DMS153 treated with DMSO at 0.1 percent for 48 hours (cell line): ENCODE measurements at regions not wholly inside any gene's neighbourhood (a gene's known extent, or its start where the extent isn't known, plus 50 kb on each side); places are given as distances from the start of the nearest gene placed in this dataset.

ENCODE experiments used
- DNase-seq: peaks from one replicate; lab custom pipeline; 2025; ENCODE audit not compliant: unreplicated experiment; lab: John Stamatoyannopoulos, UW

DNA sequence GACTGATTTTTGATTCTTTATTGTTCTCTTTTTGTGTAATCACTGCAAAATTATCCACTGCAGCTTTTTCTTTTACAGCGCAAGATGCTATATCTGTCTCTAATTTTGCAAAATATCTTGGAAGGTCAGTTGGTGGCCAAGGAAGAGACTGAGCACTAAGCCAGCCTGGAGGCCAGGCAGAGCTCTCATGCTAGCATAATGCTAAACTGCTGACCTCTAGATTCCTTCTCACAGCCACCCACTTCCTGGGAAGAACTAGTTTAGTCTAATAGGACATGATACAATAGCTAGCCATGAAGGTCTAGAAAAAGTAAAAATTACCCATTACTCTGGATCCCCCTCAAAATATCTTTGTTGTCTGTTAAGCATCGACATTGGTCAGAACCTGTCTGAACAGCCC lies 227.2 kb upstream of the ARHGAP20 start:
- DNase-seq, result no peak

- DNase-seq, result no peak
These were observed 222.9 kb upstream of the ARHGAP20 start for GRCh38 chr11:110935018-110935640.

DNA sequence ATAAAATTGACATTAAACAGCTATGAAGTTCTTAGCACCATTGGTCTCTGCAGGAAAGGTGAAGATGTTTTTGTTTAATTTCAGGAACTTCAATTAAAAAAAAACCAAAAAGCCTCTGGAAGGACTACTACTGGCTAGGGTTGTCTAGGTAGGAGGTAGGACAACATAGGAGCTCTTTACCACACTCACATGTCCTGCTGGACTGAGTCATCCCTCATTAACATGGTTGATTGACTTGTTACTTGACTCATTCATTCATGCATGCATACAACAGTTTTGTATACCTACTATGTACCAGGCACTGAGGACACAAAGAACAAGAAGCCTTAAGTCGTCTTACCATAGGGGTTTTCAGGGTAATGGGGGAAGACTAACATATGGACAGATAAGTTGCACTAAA lies 216.9 kb upstream of the ARHGAP20 start:
- no peak for DNase-seq

GRCh38 chr11:110928391-110928790 lies 216.2 kb upstream of the ARHGAP20 start:
- DNase-seq, result no peak

GRCh38 chr11:110921742-110922521 lies 209.7 kb upstream of the ARHGAP20 start:
- DNase-seq, result no peak

DNA sequence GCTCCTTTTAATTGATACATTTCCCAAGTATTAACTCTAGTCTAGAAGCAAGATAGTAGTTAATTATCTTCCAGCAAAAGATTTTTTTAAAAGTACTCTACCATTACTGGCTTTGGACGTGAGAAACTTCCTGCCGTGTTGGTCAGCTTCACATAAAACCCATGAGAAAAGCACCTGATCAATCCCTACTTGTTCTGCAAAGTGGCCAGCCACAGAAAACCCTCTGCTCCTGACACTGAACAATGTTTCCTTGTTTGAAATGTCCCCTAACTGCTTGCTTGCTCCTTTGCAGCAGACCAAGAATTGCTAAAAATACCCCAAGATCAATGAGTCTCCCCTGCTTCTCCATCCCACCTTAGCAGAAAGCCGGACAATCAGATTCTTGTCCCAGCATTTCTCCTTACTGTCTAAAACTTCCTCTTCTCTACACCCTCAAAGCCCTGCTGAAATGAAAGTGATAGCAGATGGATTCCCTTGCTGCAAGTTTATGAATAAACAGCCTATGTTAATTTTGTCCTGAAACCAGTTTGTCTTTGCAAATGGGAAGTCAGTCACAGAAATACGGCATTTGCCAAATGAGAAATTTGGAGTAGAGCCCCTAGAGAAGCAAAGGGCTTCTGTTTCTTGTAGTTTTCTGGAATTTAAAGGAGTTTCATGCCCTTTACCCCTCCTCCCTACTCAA lies 207.1 kb upstream of the ARHGAP20 start:
- DNase-seq, result no peak

DNA sequence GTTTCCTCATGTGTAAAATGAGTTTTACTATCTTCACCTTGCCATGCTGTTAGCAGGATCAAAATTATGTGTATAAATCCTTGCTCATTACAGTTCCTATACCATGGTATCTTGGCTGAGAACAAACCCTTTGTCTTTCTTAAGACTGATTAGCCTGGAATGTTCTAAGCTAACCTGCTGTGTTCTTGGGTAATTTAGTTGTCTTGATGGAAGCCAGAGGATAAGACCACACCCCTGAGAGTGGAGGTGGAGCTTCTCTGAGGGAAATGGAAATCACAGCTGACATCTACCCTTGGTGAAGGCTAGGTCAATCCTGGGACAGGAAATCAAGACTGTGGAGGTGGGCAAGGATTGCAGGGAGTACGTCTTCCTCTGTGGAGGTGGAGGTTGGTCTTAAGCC lies 206.1 kb upstream of the ARHGAP20 start:
- no peak for DNase-seq

DNA sequence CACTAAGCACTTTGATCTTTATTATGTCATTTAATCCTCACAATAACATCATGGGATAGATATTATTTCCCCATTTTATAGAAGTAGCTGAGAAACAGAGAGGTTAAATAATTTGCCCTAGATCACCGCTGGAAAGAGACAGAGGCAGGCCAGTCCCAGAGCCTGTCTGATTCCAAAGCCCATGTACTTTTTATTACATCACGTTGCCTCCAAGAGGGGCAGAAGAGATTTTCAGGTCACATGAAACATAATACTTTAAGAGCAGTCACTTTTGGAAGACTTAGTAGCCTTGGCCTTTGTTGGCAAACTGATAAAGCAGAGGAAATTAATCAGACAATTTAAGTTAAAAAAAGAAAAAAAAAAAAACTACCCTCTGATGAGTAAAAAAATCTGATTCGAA lies 200.2 kb upstream of the ARHGAP20 start:
- DNase-seq, result no peak

GRCh38 chr11:110910384-110910783 lies 198.1 kb upstream of the ARHGAP20 start:
- no peak for DNase-seq

DNA sequence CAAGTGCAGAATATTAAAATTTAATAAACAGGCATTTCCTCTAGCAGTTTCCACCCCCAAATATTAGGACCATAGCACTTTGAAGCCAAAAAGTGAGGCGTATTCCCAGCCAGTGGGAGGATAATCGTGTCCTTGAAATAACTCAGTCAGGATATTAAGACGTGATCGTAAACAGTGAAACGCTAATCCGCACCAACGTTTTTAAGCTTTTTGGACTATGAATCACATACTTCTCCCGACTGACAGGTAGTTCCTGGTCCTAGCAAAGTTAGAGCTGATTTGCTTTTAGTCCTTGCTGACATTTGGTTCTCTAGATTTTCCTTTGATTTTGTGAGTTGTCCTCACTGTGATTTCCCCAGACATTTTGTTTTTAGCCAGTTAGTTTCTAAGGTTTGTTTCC lies 197.1 kb upstream of the ARHGAP20 start:
- no peak for DNase-seq

- no peak for DNase-seq
These were observed 196.3 kb upstream of the ARHGAP20 start for GRCh38 chr11:110908401-110909105.

- no peak for DNase-seq
These were observed 195.4 kb upstream of the ARHGAP20 start for GRCh38 chr11:110907629-110908028.

- DNase-seq, result no peak
These were observed 191.6 kb upstream of the ARHGAP20 start for GRCh38 chr11:110903830-110904229.

GRCh38 chr11:110903378-110903777 lies 191.1 kb upstream of the ARHGAP20 start:
- no peak for DNase-seq

DNA sequence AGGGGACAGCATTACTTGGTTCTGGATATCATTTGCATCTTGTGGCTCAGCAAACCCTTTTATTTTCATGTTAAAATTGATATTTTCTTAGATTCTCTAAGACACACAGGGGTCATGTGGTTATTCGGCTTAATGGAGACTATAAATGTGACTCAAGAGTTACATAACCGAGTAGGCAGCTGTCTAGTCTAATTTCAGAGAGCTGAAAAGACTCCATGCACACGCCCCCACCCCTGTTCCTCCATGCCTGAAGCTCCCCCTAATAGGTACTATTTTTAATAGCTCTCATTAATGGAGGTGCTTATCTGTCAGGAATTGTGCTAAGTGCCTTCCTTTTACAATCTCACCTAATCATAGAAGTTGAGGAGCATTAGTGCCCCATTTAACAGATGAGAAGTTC lies 189.2 kb upstream of the ARHGAP20 start:
- DNase-seq, result no peak

DNA sequence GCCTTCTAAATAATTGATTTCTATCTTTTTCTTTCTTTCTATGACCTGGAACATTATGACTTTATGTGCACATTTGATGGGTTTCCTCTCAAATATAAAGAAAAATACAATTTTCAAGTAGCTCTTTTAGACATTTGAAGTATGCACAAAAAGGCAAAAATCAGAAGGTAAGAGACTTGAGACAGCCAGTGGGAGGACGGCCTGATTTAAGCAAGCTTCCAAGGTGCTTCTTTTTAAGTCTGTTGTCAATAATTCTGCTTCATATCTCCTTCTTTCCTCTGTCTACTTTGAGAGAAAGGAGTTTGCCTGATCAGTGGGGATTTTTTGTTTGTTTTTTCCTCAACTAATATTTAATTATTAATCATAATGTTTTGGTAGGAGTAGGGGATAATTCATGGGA lies 188.2 kb upstream of the ARHGAP20 start:
- no peak for DNase-seq

DNA sequence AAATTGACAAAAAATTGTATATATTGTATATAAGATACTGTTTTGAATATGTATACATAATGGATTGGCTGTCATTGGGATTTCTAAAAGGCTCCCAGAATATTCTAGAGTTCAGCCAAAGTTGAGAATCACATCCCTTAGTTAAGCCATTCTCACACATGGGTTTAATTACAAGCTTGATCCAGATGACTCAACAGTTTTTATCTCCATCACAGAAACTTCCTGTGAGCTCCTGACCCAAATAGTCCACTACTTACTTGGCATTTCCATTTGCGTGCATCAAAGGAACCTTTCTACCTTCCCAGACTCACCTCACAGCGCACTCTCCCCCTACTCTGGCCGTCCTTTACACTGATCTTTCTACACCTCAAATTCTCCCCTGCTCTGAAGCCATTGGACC lies 184.8 kb upstream of the ARHGAP20 start:
- no peak for DNase-seq

DNA sequence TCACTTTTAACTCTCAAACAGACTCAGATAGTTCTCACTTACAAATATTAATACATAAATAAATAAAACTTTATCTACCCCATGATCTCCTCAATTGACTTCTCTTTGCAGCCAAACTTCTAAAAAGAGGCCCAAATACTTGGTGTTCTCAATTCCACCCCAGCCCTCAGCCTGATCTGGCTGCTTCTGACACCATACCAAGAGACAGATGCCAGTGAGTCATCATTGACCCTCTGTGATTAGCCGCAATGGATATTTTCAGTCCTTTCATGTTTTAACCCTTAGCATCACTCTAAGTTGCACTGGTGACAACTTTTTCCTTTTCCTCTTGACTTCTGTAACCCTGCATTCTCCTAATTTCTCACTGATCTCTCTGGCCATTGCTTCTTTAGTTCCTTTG lies 184.1 kb upstream of the ARHGAP20 start:
- DNase-seq, result no peak

DNA sequence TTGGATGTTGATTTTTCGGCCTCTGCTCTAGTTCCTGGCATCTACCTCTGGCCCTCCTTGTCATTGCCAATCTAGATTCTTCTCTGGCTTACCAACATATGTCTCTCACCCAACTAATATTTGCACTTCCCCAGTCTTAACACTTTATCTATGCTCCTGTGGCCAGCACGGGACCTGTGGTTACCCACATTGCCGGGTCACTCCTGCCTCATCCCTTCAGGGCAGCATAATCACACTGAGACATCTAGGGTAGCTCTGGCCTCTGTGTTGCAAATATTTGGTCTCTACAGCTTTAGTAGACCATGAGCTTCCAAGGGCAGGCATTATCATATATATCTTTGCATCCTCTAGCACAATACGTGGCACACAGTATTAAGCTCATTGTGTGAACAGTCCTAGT lies 182.0 kb upstream of the ARHGAP20 start:
- no peak for DNase-seq

DNA sequence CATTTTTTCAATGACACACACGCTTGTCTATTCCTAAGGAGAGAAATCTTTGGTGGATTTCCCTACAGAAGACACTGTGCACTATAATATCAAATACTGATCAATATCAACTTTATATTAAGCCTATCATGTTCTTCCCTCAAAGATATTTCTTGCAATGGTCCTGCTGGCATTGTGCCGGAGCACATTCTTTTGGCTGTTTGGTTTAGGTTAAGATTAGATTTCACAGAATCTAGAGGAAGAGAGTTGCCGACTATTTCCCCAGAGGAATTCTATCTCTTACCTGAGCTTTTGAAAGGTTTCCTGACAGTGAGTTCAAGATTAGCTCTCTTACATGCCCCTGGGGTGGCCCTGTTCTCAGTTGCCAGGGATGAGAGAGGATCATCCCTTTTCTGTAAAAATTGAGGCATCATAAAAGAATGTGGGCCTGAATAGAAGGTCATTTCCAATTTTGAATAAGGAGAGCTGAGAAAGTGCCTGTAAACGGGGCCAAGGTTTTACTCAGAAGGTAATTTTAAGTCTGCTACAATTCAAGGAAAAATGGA lies 180.6 kb upstream of the ARHGAP20 start:
- no peak for DNase-seq

GRCh38 chr11:110891411-110891810 lies 179.2 kb upstream of the ARHGAP20 start:
- DNase-seq, result no peak
